ENCODE measurements at regions not wholly inside any gene's neighbourhood (a gene's known extent, or its start where the extent isn't known, plus 50 kb on each side); places are given as distances from the start of the nearest gene placed in this dataset.

GRCh38 chr14:25394791-25395391 is 344.9 kb upstream of the STXBP6 start:
- TF ChIP-seq CTCF (IDR thresholded peaks at IDR 0.05) (no peak), POLR2A (IDR thresholded peaks at IDR 0.05) (no peak), POLR2AphosphoS5 (IDR thresholded peaks at IDR 0.05) (no peak)
